IMR-90 (cell line): ENCODE measurements at regions not wholly inside any gene's neighbourhood (a gene's known extent, or its start where the extent isn't known, plus 50 kb on each side); places are given as distances from the start of the nearest gene placed in this dataset.

ENCODE experiments used
- ATAC-seq: fragments of 200-7000 bp; cut with Tn5 transposase; 2 replicates; pipeline ENCODE4 v1.9.1; 2020; ENCODE audit warnings: low read depth, mild to moderate bottlenecking, moderate library complexity
- BruUV-seq: library from RNA; stranded (reverse); fragments of 400-500 nt; replicated peaks from 2 replicates; lab custom pipeline; 2021; lab: Mats Ljungman, UMichigan
- CTCF ChIA-PET: fragments of 300-600 bp; formaldehyde crosslinking; extraction: SDS; loops from one replicate; lab custom pipeline; 2021; ENCODE audit warnings: antibody characterized with exemption; lab: Yijun Ruan, JAX
- POLR2A ChIA-PET: fragments of 300-600 bp; sonication (Branson Sonifier 250); formaldehyde crosslinking; loops from one replicate; lab custom pipeline; 2022; ENCODE audit warnings: antibody characterized with exemption; ENCODE audit not compliant: unreplicated experiment; lab: Charles Lee
- DNase-seq: peaks from one replicate; pipeline ENCODE4 v3.0.0; 2013
- H2AFZ ChIP-seq: replicated peaks from 2 replicates; pipeline ENCODE3; 2013; ENCODE audit warnings: low read length, mild to moderate bottlenecking; ENCODE audit not compliant: poor library complexity
- H2AK5ac ChIP-seq: 2 replicates; pipeline ENCODE4 v1.6.1; 2013; ENCODE audit warnings: low read depth, low read length, inconsistent platforms
- H2AK9ac ChIP-seq: replicated peaks from 2 replicates; pipeline ENCODE3; 2013; ENCODE audit warnings: mild to moderate bottlenecking, low read depth, low read length, moderate library complexity; ENCODE audit not compliant: poor library complexity
- H2BK120ac ChIP-seq: 2 replicates; pipeline ENCODE4 v1.6.1; 2013; ENCODE audit warnings: low read depth, low read length, inconsistent platforms
- H2BK15ac ChIP-seq: 3 replicates; pipeline ENCODE4 v1.6.1; 2013; ENCODE audit warnings: low read depth, low read length, inconsistent platforms
- H2BK20ac ChIP-seq: 2 replicates; pipeline ENCODE4 v1.6.1; 2013; ENCODE audit warnings: low read depth, mild to moderate bottlenecking, inconsistent platforms, low read length, moderate library complexity
- H2BK5ac ChIP-seq: 2 replicates; pipeline ENCODE4 v1.6.1; 2013; ENCODE audit warnings: mild to moderate bottlenecking, low read depth, low read length, inconsistent platforms; ENCODE audit not compliant: poor library complexity, severe bottlenecking
- H3K14ac ChIP-seq: replicated peaks from 2 replicates; pipeline ENCODE4 v1.6.1; 2013; ENCODE audit warnings: low read depth, low read length, inconsistent platforms
- H3K18ac ChIP-seq: 2 replicates; pipeline ENCODE4 v1.6.1; 2013; ENCODE audit warnings: low read depth, low read length, control low read depth
- H3K23ac ChIP-seq: 2 replicates; pipeline ENCODE4 v1.6.1; 2013; ENCODE audit warnings: low read depth, low read length, inconsistent platforms
- H3K27ac ChIP-seq: 2 replicates; pipeline ENCODE4 v1.5.1; 2013; ENCODE audit warnings: mild to moderate bottlenecking, control low read depth, low read length; ENCODE audit not compliant: insufficient read depth
- H3K27me3 ChIP-seq: 2 replicates; pipeline ENCODE4 v1.6.1; 2013; ENCODE audit warnings: low read length; ENCODE audit not compliant: control insufficient read depth, insufficient read depth
- H3K36me3 ChIP-seq: 2 replicates; pipeline ENCODE4 v1.6.1; 2013; ENCODE audit warnings: low read length, mixed read lengths; ENCODE audit not compliant: control insufficient read depth, insufficient read depth
- H3K4ac ChIP-seq: 2 replicates; pipeline ENCODE4 v1.6.1; 2013; ENCODE audit warnings: low read depth, low read length, inconsistent platforms
- H3K4me1 ChIP-seq: 2 replicates; pipeline ENCODE4 v1.6.1; 2013; ENCODE audit warnings: low read length, mixed read lengths; ENCODE audit not compliant: control insufficient read depth, insufficient read depth
- H3K4me2 ChIP-seq: 2 replicates; pipeline ENCODE4 v1.6.1; 2013; ENCODE audit warnings: low read depth, mild to moderate bottlenecking, control low read depth, low read length, moderate library complexity
- H3K4me3 ChIP-seq: 2 replicates; pipeline ENCODE4 v1.5.1; 2013; ENCODE audit warnings: low read depth, mild to moderate bottlenecking, control low read depth, low read length, moderate library complexity; ENCODE audit not compliant: insufficient read depth
- H3K56ac ChIP-seq: 2 replicates; pipeline ENCODE4 v1.6.1; 2013; ENCODE audit warnings: low read length, inconsistent platforms; ENCODE audit not compliant: insufficient read depth; ENCODE audit errors: extremely low read depth
- H3K79me1 ChIP-seq, 2 experiments: 2 replicates each; pipeline ENCODE4 v1.6.1; 2013; ENCODE audit warnings: low read length in 2 of 2, inconsistent platforms in 1 of 2, low read depth in 1 of 2
- H3K9ac ChIP-seq: 2 replicates; pipeline ENCODE4 v1.6.1; 2013; ENCODE audit warnings: low read depth, low read length, control low read depth
- H3K9me1 ChIP-seq: 2 replicates; pipeline ENCODE4 v1.6.1; 2013; ENCODE audit warnings: low read length, inconsistent platforms; ENCODE audit not compliant: insufficient read depth
- H3K9me3 ChIP-seq: 2 replicates; pipeline ENCODE4 v1.6.1; 2013; ENCODE audit warnings: low read length; ENCODE audit not compliant: control insufficient read depth, insufficient read depth
- H4K20me1 ChIP-seq: 2 replicates; pipeline ENCODE4 v1.6.1; 2013; ENCODE audit warnings: low read length, inconsistent platforms; ENCODE audit not compliant: insufficient read depth
- H4K5ac ChIP-seq: 2 replicates; pipeline ENCODE4 v1.6.1; 2013; ENCODE audit warnings: mild to moderate bottlenecking, low read depth, low read length, control low read depth
- H4K8ac ChIP-seq, 2 experiments: 2 replicates each; pipeline ENCODE4 v1.6.1; 2013; ENCODE audit warnings: low read depth in 2 of 2, low read length in 2 of 2, control low read depth in 1 of 2, inconsistent platforms in 1 of 2
- H4K91ac ChIP-seq: 2 replicates; pipeline ENCODE4 v1.6.1; 2013; ENCODE audit warnings: low read depth, low read length, inconsistent platforms; ENCODE audit not compliant: insufficient read depth
- BHLHE40 ChIP-seq: fragments of 150-350 bp; IDR thresholded peaks from 2 replicates; pipeline ENCODE4 v1.6.1; 2016; ENCODE audit warnings: mild to moderate bottlenecking, low read depth, low read length
- CHD1 ChIP-seq: IDR thresholded peaks from 2 replicates; pipeline ENCODE4 v1.6.1; 2012; ENCODE audit warnings: low read depth, low read length, improper control_type of control experiment
- CTCF ChIP-seq: conservative IDR thresholded peaks from 2 replicates; pipeline ENCODE4 v1.5.1; 2012; ENCODE audit warnings: mild to moderate bottlenecking, low read depth, low read length, improper control_type of control experiment
- FOS ChIP-seq: fragments of 150-350 bp; IDR thresholded peaks from 2 replicates; pipeline ENCODE4 v1.6.1; 2016; ENCODE audit warnings: low read depth, low read length
- NFE2L2 ChIP-seq: fragments of 150-350 bp; IDR thresholded peaks from 2 replicates; pipeline ENCODE4 v1.6.1; 2016; ENCODE audit warnings: low read depth, mild to moderate bottlenecking, low read length
- POLR2A ChIP-seq: IDR thresholded peaks from 2 replicates; pipeline ENCODE4 v1.6.1; 2012; ENCODE audit warnings: mild to moderate bottlenecking, low read depth, low read length
- RAD21 ChIP-seq: IDR thresholded peaks from 2 replicates; pipeline ENCODE4 v1.6.1; 2012; ENCODE audit warnings: low read length, improper control_type of control experiment
- RFX5 ChIP-seq: IDR thresholded peaks from 2 replicates; pipeline ENCODE4 v1.8.0; 2012; ENCODE audit warnings: low read depth, mild to moderate bottlenecking, low read length, moderate library complexity
- SMC3 ChIP-seq: fragments of 150-350 bp; IDR thresholded peaks from 2 replicates; pipeline ENCODE4 v1.6.1; 2016; ENCODE audit warnings: low read depth, mild to moderate bottlenecking, antibody characterized with exemption, low read length, moderate library complexity
- dilution Hi-C: fragments of 300-500 bp; cut with HindIII; formaldehyde crosslinking; loops from one replicate; pipeline ENCODE4 v1.14.3; 2018; ENCODE audit warnings: low sequenced_read_pairs; ENCODE audit not compliant: unreplicated experiment
- in situ Hi-C: fragments of 300-500 bp; cut with MboI; formaldehyde crosslinking; loops from 3 replicates; pipeline ENCODE4 v1.14.3; 2019; ENCODE audit warnings: low sequenced_read_pairs, inconsistent platforms, mixed read lengths
- intact Hi-C: fragments of 100-400 bp; cut with micrococcal nuclease; formaldehyde crosslinking; loops from 2 replicates; pipeline ENCODE4 v1.10.0; 2022
- TF ChIP-seq, protein P1 (sequence below): fragments of 150-350 bp; IDR thresholded peaks from 2 replicates; pipeline ENCODE4 v1.6.1; 2017; ENCODE audit warnings: mild to moderate bottlenecking, antibody characterized with exemption, low read length, low read depth
- TF ChIP-seq, protein P2 (sequence below): fragments of 150-350 bp; IDR thresholded peaks from 2 replicates; pipeline ENCODE4 v1.6.1; 2016; ENCODE audit warnings: low read depth, mild to moderate bottlenecking, low read length, moderate library complexity, borderline replicate concordance

DNA sequence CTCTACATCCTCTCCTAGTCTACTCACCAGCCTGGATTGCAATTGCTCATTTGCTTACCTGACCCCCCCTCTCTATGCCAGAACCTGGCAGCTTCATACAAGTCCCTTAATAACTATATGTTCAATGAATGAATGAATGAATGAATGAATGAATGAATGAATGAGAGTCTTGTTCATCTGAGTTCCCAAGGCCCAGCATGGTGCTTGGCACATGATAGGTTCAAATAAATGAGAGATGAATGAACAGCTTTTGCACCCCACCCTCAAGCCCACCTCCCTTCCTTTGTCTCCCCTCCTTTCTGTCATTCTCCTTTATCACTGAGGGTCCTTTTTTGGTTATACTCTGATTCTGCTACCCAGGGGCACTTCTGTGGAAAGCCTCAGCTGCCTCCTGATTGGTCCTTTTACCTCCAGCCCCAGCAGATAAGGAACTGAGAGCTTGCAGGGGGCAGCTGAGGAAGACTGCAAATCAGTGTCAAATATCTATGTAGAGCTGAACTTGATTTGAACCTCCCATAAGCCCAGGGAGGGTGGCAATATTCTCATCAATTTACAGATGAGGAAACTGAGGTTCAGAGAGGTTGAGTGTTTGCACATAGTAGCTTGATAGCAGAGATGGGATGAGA is 54.1 kb upstream of the CHRNB4 start:
- dilution Hi-C loops, result no loop called here
- Histone ChIP-seq H3K9me3 (no peaks in the 10 kb centered on the region), H2AK9ac (no peak overlapping the region), H3K56ac (no peak overlapping the region), H3K4me2 (no peak overlapping the region), H2AK5ac (no peak overlapping the region), H3K79me1 (no peaks in the 10 kb centered on the region), H3K27ac (no peak overlapping the region), H3K4me3 (no peak overlapping the region), H3K4ac (no peak overlapping the region), H3K27me3 (peaks cover 13% of the 10 kb centered on the region), H2BK15ac (no peak overlapping the region), H4K91ac (no peak overlapping the region), H4K20me1 (no peaks in the 10 kb centered on the region), H3K36me3 (no peaks in the 10 kb centered on the region), H2BK120ac (no peak overlapping the region), H3K9me1 (no peaks in the 10 kb centered on the region), H3K23ac (no peak overlapping the region), H3K14ac (no peak overlapping the region), H3K9ac (no peak overlapping the region), H2BK5ac (no peak overlapping the region), H4K5ac (no peak overlapping the region), H2AFZ (no peak overlapping the region), H2BK20ac (no peak overlapping the region), H3K4me1 (no peaks in the 10 kb centered on the region), H4K8ac (no peak overlapping the region), H3K18ac (no peak overlapping the region)
- TF ChIP-seq SMC3 (no peak), RFX5 (no peak), BHLHE40 (no peak), NFE2L2 (no peak), POLR2A (no peak), FOS (no peak), CTCF (no peak), RAD21 (no peak), CHD1 (no peak)
- TF ChIP-seq, protein P1, sequence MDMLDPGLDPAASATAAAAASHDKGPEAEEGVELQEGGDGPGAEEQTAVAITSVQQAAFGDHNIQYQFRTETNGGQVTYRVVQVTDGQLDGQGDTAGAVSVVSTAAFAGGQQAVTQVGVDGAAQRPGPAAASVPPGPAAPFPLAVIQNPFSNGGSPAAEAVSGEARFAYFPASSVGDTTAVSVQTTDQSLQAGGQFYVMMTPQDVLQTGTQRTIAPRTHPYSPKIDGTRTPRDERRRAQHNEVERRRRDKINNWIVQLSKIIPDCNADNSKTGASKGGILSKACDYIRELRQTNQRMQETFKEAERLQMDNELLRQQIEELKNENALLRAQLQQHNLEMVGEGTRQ, result no peak
- TF ChIP-seq, protein P2, sequence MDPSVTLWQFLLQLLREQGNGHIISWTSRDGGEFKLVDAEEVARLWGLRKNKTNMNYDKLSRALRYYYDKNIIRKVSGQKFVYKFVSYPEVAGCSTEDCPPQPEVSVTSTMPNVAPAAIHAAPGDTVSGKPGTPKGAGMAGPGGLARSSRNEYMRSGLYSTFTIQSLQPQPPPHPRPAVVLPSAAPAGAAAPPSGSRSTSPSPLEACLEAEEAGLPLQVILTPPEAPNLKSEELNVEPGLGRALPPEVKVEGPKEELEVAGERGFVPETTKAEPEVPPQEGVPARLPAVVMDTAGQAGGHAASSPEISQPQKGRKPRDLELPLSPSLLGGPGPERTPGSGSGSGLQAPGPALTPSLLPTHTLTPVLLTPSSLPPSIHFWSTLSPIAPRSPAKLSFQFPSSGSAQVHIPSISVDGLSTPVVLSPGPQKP, result no peak
- BruUV-seq, result no TSS peak
- DNase-seq (no peak), ATAC-seq (no peak)
- ChIA-PET POLR2A (no interaction called here), CTCF (no interaction called here)
- in situ Hi-C loops, result no loop called here
- intact Hi-C loops, result no loop called here
